ENCODE measurements at regions not wholly inside any gene's neighbourhood (a gene's known extent, or its start where the extent isn't known, plus 50 kb on each side); places are given as distances from the start of the nearest gene placed in this dataset.

- H3K4me3 ChIP-seq (ENCODE audit: low read depth, low read length) = no peak overlapping the region
- no peak for TF ChIP-seq CTCF (IDR thresholded peaks at IDR 0.05; ENCODE audit: insufficient read depth, low read depth, low read length, missing control alignments)
- DNase-seq (ENCODE audit: low read depth) = no peak
These were observed 53.9 kb downstream of the BARX1 start for GRCh38 chr9:93900971-93901861.

- no peak for TF ChIP-seq CTCF (IDR thresholded peaks at IDR 0.05; ENCODE audit: insufficient read depth, low read depth, low read length, missing control alignments)
These were observed 54.7 kb downstream of the BARX1 start for GRCh38 chr9:93900436-93900819.

GRCh38 chr9:93899609-93900435 is 55.3 kb downstream of the BARX1 start:
- TF ChIP-seq CTCF (IDR thresholded peaks at IDR 0.05; ENCODE audit: insufficient read depth, low read depth, low read length, missing control alignments) = no peak
- no peak for DNase-seq (ENCODE audit: low read depth)
- no peak overlapping the region for H3K4me3 ChIP-seq (ENCODE audit: low read depth, low read length)

More at GRCh38 chr9:93900436-93900819, 54.7 kb downstream of the BARX1 start:
- DNase-seq (ENCODE audit: low read depth) = no peak
- no peak overlapping the region for H3K4me3 ChIP-seq (ENCODE audit: low read depth, low read length)

- DNase-seq (ENCODE audit: low read depth) = peak; percentile 6
- H3K4me3 ChIP-seq (ENCODE audit: low read depth, low read length) = no peak overlapping the region
- TF ChIP-seq CTCF (IDR thresholded peaks at IDR 0.05; ENCODE audit: insufficient read depth, low read depth, low read length, missing control alignments) = no peak
These were observed 56.4 kb downstream of the BARX1 start for GRCh38 chr9:93898502-93899426.

GRCh38 chr9:93898026-93898425 is 57.1 kb downstream of the BARX1 start:
- DNase-seq (ENCODE audit: low read depth) = no peak
- TF ChIP-seq CTCF (IDR thresholded peaks at IDR 0.05; ENCODE audit: insufficient read depth, low read depth, low read length, missing control alignments) = no peak
- H3K4me3 ChIP-seq (ENCODE audit: low read depth, low read length) = no peak overlapping the region

Measured in GM12865 (cell line).